Activated CD8-positive, alpha-beta memory T cell treated with anti-CD3 and anti-CD28 coated beads, Interleukin-2, amount 50 U/mL, for 24 hours (primary cell): ENCODE measurements at regions not wholly inside any gene's neighbourhood (a gene's known extent, or its start where the extent isn't known, plus 50 kb on each side); places are given as distances from the start of the nearest gene placed in this dataset.
"Not testable (repeated sequence)": the region's sequence is repeated elsewhere in the genome, so short reads cannot be mapped to it uniquely, and the experiment has no call there.

Source experiments
- DNase-seq: peaks from one replicate; pipeline ENCODE4 v3.0.0-alpha.2; 2020; ENCODE audit errors: extremely low read depth

GRCh38 chr9:106752581-106752980 lies 110.4 kb upstream of the ZNF462 start:
- DNase-seq: no peak

- no peak for DNase-seq
Observed at GRCh38 chr9:106753155-106753671, 109.8 kb upstream of the ZNF462 start.

DNA sequence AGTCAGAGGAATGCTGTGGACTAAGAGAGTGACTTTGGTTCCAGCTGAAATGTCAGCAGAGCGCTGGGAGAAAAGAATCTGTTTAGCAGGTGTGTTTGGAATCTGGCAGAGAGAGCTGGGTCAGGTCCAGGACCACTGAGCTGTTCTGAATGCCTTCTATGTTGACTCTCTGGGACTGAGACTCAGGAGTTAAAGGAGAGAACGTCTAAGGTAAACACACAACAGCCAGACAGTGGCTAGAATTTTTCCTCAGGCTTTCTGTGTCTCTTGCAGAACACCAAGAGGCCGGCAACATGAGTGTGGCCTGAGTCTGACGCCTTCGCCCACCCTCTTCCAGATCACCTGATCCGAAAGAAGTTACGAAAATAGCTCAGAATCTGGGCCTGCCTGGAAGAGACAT lies 107.2 kb upstream of the ZNF462 start:
- no peak for DNase-seq

- DNase-seq: no peak
Observed at GRCh38 chr9:106757514-106757913, 105.5 kb upstream of the ZNF462 start.

DNA sequence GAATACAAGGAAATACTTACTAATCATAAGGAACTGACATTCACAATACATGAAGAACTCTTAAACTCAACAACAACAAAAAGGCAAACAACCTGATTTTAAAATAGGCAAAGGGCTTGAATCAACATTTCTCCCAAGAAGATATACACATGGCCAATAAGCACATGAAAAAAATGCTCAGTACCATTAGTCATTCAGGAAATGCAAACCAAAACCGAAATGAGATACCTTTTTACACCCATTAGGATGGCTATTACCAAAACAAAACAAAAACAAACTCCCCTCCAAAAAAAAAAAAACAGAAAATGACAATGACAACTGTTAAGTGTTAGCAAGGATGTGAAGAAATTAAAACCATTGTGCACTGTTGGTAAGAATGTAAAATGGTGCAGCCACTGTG lies 104.1 kb upstream of the ZNF462 start:
- DNase-seq: no peak

GRCh38 chr9:106761493-106761892 lies 101.5 kb upstream of the ZNF462 start:
- no peak for DNase-seq

DNA sequence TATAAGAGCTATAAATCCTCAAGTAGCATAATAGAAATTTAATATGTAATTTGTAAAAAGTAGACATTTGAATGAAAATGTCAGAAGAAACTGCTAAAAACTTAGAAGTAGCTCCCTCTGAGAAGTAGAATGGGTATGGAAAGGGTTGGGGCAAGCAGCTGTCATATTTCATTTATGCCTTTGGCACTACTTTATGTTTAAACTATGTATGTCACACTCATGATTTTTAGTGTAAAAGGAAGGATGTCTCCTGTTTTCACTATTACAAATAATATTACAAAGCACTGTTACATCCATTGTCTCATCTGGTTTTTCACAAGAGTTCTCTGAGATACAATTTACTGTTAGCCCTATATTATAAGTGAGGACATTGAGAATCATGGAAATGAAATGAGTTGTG lies 96.3 kb upstream of the ZNF462 start:
- DNase-seq: no peak

DNA sequence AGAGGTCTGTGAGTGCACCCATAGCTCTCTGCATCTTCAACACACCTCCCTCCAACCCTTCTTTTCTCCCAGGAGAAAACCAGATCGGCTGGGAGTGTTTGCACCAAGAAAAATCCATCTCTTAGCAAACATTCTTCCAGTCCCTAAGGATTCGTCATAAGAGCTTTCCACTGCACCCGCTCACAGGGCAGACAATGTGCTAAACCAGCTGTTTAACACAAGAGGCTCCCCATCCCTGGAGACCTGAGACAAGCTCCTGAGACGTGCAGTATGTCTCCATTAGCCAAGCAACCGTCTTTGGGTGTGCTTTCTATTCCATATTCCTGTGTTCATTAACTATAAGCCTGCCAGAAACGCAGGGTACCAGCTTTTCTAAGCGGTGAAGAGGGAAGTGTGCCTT lies 93.6 kb upstream of the ZNF462 start:
- no peak for DNase-seq

GRCh38 chr9:106771608-106772007 lies 91.4 kb upstream of the ZNF462 start:
- DNase-seq: no peak

- DNase-seq: no peak
Observed at GRCh38 chr9:106772523-106773290, 90.3 kb upstream of the ZNF462 start.

GRCh38 chr9:106773750-106774149 lies 89.2 kb upstream of the ZNF462 start:
- no peak for DNase-seq

DNA sequence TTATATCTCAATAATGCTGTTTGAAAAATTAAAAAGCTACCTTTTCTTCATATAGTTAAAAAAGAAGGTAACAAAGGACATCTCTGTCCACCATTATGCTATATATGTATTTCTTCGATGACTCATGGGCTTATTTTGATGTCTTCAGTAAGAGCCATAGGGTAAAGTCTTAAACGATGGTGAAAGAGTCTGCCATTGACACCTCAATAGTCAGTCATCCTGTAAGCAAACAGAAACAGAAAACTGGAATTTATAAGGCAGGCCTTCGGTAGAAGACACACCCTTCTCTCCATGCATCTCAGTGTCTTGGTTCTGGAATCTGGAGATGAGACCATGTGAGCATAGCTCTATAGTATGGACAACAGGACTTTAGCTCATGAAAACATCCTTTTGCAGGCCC lies 87.0 kb upstream of the ZNF462 start:
- no peak for DNase-seq

GRCh38 chr9:106779796-106780195 lies 83.2 kb upstream of the ZNF462 start:
- no peak for DNase-seq

- DNase-seq: no peak
Observed at GRCh38 chr9:106783121-106783520, 79.8 kb upstream of the ZNF462 start.

DNA sequence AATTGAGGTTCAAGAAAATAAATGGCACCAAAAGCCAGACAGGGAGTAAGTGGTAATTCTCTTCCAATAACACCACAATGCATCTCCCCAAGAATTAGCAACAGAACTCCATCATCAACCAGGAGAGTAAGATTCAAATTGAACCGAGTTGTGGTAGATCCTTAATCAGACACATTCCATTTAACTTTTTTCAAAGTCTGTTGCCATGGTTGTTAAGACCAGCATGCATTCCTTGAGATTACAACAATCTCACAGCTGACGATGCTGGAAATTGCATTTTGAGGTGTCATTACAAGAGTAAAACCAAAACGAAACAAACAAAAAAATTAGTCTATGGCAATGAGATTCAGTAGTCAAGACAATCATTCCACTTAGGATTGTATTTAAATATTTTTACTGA lies 78.9 kb upstream of the ZNF462 start:
- DNase-seq: no peak

DNA sequence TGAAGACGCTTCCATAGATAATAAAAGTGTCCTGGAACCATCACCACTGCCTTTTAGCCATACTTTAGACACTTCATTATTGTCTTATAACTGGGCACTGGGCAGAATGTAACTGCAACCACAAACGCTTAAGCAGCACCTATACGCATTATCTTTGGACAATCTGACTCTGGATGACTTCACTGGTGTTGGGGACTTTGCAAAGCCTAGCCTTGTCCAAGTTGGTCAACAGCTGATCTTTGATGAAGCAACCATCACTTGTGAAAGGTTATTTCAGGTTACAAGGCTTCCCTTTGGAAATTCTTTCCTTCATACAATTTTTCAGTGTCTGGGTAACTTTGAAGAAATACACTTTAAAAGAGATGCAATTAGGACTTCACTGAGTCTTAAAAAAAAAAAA lies 77.8 kb upstream of the ZNF462 start:
- DNase-seq: no peak

GRCh38 chr9:106788021-106788420 lies 74.9 kb upstream of the ZNF462 start:
- DNase-seq: not testable (repeated sequence)

GRCh38 chr9:106795031-106795430 lies 67.9 kb upstream of the ZNF462 start:
- no peak for DNase-seq

DNA sequence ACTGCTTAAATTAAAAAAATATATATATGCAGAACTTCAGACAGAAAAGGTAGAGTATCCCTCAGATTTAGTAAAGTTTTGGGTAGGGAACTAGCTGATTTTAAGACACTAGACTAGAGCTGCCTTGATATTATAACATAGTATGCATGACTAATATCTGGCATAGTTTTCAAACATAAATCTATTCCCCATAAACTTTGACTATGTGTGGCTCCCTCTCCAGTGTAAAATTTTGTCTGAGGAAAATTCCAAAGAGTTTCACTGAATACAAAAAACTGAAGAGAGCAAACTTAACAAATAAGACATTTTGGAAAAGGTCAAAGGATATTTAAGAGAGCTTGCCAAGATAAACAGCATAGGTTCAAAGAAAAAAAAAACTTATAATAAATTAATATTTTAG lies 66.2 kb upstream of the ZNF462 start:
- no peak for DNase-seq

- no peak for DNase-seq
Observed at GRCh38 chr9:106797299-106797698, 65.7 kb upstream of the ZNF462 start.

- DNase-seq: no peak
Observed at GRCh38 chr9:106798016-106798799, 64.8 kb upstream of the ZNF462 start.

DNA sequence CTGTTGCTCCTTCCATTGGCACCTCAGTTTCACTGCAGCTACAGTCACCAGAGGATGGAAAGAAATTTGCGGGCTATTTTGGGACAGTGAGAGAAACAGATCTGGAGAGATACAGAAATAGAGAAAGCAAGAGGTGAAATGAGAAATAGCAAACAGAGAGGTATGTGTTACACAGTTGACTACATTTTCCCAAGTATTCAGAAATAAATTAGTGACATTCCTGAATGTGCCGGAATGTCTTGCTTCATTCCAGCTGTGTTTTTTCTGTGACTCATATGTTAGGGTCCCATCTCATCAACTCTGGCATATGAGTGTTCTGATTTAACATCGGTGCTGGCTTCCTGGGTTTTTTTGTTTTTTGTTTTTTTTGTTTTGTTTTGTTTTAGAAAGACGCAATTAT lies 63.8 kb upstream of the ZNF462 start:
- no peak for DNase-seq

DNA sequence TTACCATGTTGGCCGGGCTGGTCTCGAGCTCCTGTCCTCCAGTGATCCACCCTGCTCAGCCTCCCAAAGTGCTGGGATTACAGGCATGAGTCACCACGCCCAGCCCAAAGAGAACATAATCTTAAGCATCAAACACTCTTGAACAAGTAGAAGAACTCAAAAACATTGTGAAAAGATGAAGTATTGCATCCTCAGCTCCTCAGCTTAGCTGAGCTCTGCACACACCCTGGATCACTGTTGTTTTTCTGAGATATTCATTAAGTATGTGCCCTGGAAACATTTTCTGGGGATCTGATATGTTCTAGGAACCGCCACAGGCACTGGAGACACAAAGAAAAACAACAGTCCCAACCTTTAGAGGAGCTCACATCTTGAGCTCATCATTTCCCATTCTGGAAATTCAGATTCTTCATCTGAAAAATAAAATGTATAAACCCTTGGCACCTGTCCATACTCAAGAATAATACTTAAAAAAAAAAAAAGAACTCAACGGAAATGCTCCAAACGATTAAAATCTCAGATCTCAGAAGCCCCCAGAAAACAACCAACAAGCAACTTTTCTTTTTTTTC lies 62.2 kb upstream of the ZNF462 start:
- DNase-seq: no peak
